ENCODE measurements at regions not wholly inside any gene's neighbourhood (a gene's known extent, or its start where the extent isn't known, plus 50 kb on each side); places are given as distances from the start of the nearest gene placed in this dataset.

DNA sequence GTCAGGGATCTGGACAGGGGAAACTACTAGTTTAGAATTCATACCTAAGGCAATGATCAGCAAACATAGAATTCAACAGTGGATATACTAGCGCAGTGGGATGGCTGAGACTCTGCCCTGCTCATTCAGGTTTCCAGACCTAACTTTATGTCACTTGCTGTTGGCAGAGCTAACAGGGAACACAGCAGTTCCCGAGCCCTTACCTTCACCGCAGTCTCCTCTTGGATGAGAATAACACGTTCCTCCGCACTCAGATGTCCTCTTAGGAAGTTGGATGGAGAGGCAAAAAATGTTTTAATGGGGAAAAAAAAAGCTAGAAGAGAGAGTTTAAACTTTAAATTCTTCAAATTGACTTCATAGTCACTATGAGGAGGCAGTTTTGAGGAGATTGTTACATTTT is 159.7 kb upstream of the FREM2 start (continued):
- TF ChIP-seq, protein P1, sequence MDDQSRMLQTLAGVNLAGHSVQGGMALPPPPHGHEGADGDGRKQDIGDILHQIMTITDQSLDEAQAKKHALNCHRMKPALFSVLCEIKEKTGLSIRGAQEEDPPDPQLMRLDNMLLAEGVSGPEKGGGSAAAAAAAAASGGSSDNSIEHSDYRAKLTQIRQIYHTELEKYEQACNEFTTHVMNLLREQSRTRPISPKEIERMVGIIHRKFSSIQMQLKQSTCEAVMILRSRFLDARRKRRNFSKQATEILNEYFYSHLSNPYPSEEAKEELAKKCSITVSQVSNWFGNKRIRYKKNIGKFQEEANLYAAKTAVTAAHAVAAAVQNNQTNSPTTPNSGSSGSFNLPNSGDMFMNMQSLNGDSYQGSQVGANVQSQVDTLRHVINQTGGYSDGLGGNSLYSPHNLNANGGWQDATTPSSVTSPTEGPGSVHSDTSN (IDR thresholded peaks at IDR 0.05), result no peak
- TF ChIP-seq CEBPB (IDR thresholded peaks at IDR 0.05) (no peak), MYC (IDR thresholded peaks at IDR 0.05; ENCODE audit: borderline replicate concordance, low read length) (no peak), FOXS1 (CRISPR knock-in tag; IDR thresholded peaks at IDR 0.05) (no peak)

DNA sequence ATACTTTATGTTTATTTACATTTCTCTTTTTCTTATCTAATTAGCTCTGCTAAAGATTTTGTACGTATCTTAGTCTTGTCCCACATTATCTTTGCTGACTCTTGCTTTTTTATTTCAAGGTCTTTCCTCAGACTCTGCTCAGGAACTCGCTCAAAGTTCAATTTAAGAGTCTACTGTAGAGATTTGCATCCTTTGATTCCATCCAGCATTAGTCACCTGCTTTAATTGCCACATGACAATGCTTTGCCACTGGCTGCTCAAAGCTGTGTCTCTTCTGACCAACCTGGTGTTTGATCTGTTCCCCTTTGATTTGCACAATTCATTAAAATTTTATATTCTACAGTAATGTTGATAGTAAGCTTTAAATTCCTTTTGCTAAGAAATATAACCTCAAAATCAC is 157.9 kb upstream of the FREM2 start:
- WGBS (ENCODE audit: missing lambda C conversion rate), result 9% methylated on average over 2 of the region's 2 CpGs
- CTCF ChIA-PET, result interaction anchor here (1.5 kb wide), 1 partner anchor 485 kb away, joined by 3 read pairs; no protein-coding TSS in a partner anchor
- ATAC-seq (no peak), DNase-seq (ENCODE audit: low read depth in 1 of 2, low spot score in 1 of 2) (no peak), FAIRE-seq (no peak)
- Histone ChIP-seq H3K27ac (no peak overlapping the region), H3K9me3 (no peaks in the 10 kb centered on the region), H3K4me1 (no peaks in the 10 kb centered on the region), H3K4me3 (no peak overlapping the region), H3K4me2 (no peak overlapping the region)
- no peak for TF ChIP-seq RNF2 (IDR thresholded peaks at IDR 0.05; ENCODE audit: borderline replicate concordance, low read depth)
- TF ChIP-seq CEBPB (IDR thresholded peaks at IDR 0.05), result no peak
- TF ChIP-seq KDM5A (IDR thresholded peaks at IDR 0.05), result no peak
- no peak for TF ChIP-seq MAX (IDR thresholded peaks at IDR 0.05)
- TF ChIP-seq FOXS1 (CRISPR knock-in tag; IDR thresholded peaks at IDR 0.05), result no peak
- no peak for TF ChIP-seq CHD2 (IDR thresholded peaks at IDR 0.05; ENCODE audit: low read length, partially characterized antibody)
- no peak for TF ChIP-seq ELK1 (IDR thresholded peaks at IDR 0.05; ENCODE audit: low read depth, low read length)
- TF ChIP-seq RCOR1 (IDR thresholded peaks at IDR 0.05; ENCODE audit: low read depth, low read length), result no peak
- no peak for TF ChIP-seq EHMT2 (IDR thresholded peaks at IDR 0.05; ENCODE audit: low read depth)
- TF ChIP-seq EHF (CRISPR knock-in tag; IDR thresholded peaks at IDR 0.05), result no peak
- TF ChIP-seq RARB (CRISPR knock-in tag; IDR thresholded peaks at IDR 0.05), result no peak
- TF ChIP-seq ZNF302 (CRISPR knock-in tag; IDR thresholded peaks at IDR 0.05), result no peak
- TF ChIP-seq NPAS2 (CRISPR knock-in tag; IDR thresholded peaks at IDR 0.05; ENCODE audit: borderline replicate concordance), result no peak
- no peak for TF ChIP-seq HEYL (CRISPR knock-in tag; IDR thresholded peaks at IDR 0.05)
- TF ChIP-seq, protein P2, sequence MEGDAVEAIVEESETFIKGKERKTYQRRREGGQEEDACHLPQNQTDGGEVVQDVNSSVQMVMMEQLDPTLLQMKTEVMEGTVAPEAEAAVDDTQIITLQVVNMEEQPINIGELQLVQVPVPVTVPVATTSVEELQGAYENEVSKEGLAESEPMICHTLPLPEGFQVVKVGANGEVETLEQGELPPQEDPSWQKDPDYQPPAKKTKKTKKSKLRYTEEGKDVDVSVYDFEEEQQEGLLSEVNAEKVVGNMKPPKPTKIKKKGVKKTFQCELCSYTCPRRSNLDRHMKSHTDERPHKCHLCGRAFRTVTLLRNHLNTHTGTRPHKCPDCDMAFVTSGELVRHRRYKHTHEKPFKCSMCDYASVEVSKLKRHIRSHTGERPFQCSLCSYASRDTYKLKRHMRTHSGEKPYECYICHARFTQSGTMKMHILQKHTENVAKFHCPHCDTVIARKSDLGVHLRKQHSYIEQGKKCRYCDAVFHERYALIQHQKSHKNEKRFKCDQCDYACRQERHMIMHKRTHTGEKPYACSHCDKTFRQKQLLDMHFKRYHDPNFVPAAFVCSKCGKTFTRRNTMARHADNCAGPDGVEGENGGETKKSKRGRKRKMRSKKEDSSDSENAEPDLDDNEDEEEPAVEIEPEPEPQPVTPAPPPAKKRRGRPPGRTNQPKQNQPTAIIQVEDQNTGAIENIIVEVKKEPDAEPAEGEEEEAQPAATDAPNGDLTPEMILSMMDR (IDR thresholded peaks at IDR 0.05), result no peak
- no peak for TF ChIP-seq CBX8 (IDR thresholded peaks at IDR 0.05)
- POLR2A ChIA-PET, result no interaction called here

DNA sequence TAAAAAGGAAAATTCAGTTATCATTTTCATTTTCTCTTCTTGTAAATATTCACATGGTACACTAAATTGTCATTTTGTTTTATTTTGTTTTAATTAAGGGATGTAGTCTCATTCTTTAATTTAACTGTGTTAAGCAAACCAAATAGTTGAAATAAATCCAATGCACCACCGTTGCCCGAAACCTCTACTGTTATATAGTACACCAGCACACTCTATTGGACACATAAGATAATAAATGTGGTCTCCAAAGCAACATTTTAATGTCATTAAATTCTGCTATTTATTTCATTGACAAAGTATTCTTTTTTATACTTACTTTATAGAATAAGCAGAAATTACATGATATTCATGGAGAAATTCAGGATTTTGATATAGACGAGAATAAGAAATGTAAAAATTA is 156.4 kb upstream of the FREM2 start:
- ATAC-seq (no peak; a peak in 1 of 6 replicates), DNase-seq (ENCODE audit: low read depth in 1 of 2, low spot score in 1 of 2) (no peak), FAIRE-seq (no peak)
- no peak overlapping the region for H3K4me2 ChIP-seq
- 2% methylated on average over 3 of the region's 3 CpGs for WGBS (ENCODE audit: missing lambda C conversion rate)
- no peak overlapping the region for H3K4me3 ChIP-seq
- H3K9me3 ChIP-seq, result no peaks in the 10 kb centered on the region
- no peak for TF ChIP-seq ESRRA (IDR thresholded peaks at IDR 0.05; ENCODE audit: borderline replicate concordance, low read length)
- TF ChIP-seq EP300 (IDR thresholded peaks at IDR 0.05), result no peak
- TF ChIP-seq POLR2A (IDR thresholded peaks at IDR 0.05; ENCODE audit: low read length), result no peak
- TF ChIP-seq RNF2 (IDR thresholded peaks at IDR 0.05; ENCODE audit: borderline replicate concordance, low read depth), result no peak
- no peak for TF ChIP-seq CBX8 (IDR thresholded peaks at IDR 0.05)
- TF ChIP-seq, protein P1 (IDR thresholded peaks at IDR 0.05), result no peak
- TF ChIP-seq HOXB13 (CRISPR knock-in tag; IDR thresholded peaks at IDR 0.05; ENCODE audit: low read depth), result no peak
- TF ChIP-seq CEBPB (IDR thresholded peaks at IDR 0.05), result no peak
- no peak for TF ChIP-seq MYC (IDR thresholded peaks at IDR 0.05; ENCODE audit: borderline replicate concordance, low read length)
- TF ChIP-seq PHF8 (IDR thresholded peaks at IDR 0.05; ENCODE audit: borderline replicate concordance, low read depth), result no peak
- TF ChIP-seq FOSL2 (IDR thresholded peaks at IDR 0.05), result no peak
- no peak for TF ChIP-seq FOSL2 (CRISPR knock-in tag; IDR thresholded peaks at IDR 0.05)
- TF ChIP-seq SREBF2 (IDR thresholded peaks at IDR 0.05), result no peak
- TF ChIP-seq, protein P2 (IDR thresholded peaks at IDR 0.05), result peak; percentile 31; the same call in 2 of the 3 replicates
- no peak for TF ChIP-seq CHD2 (IDR thresholded peaks at IDR 0.05; ENCODE audit: low read length, partially characterized antibody)
- peak; percentile 37 to 52; a peak in 4 of 5 replicates for TF ChIP-seq RAD21 (conservative IDR thresholded peaks at IDR 0.05 in 1 of 2, IDR thresholded peaks at IDR 0.05 in 1 of 2)
- no peak for TF ChIP-seq HES2 (IDR thresholded peaks at IDR 0.05)
- TF ChIP-seq HEYL (CRISPR knock-in tag; IDR thresholded peaks at IDR 0.05), result no peak
- H3K27ac ChIP-seq, result no peak overlapping the region
- CTCF ChIA-PET, result interaction anchor here (1.2 to 1.5 kb wide), 2 partner anchors 487 to 890 kb away, joined by 3 to 4 read pairs; no protein-coding TSS in a partner anchor
- POLR2A ChIA-PET, result no interaction called here
- H3K4me1 ChIP-seq, result no peaks in the 10 kb centered on the region
